Astrocyte (in vitro differentiated cells and primary cell): ENCODE measurements at regions not wholly inside any gene's neighbourhood (a gene's known extent, or its start where the extent isn't known, plus 50 kb on each side); places are given as distances from the start of the nearest gene placed in this dataset.

Experiments used
- DNase-seq: peaks from one replicate; pipeline ENCODE4 v3.0.0-alpha.2; 2010; ENCODE audit warnings: low read depth
- FAIRE-seq: peaks from 2 replicates; lab custom pipeline; 2011; peaks lifted over from hg19 to GRCh38; lab: Jason Lieb, UNC
- H2AFZ ChIP-seq: 2 replicates; pipeline ENCODE4 v1.6.0; 2012; ENCODE audit warnings: low read depth, low read length, inconsistent platforms
- H3K27ac ChIP-seq: 2 replicates; pipeline ENCODE4 v1.5.1; 2011; ENCODE audit warnings: low read depth, low read length, inconsistent platforms
- H3K27me3 ChIP-seq: 2 replicates; pipeline ENCODE4 v1.6.0; 2011; ENCODE audit warnings: low read length, inconsistent platforms; ENCODE audit not compliant: insufficient read depth
- H3K36me3 ChIP-seq: 2 replicates; pipeline ENCODE4 v1.5.1; 2011; ENCODE audit warnings: low read length, inconsistent platforms; ENCODE audit not compliant: insufficient read depth
- H3K4me1 ChIP-seq: 2 replicates; pipeline ENCODE4 v1.5.1; 2011; ENCODE audit warnings: low read length, inconsistent platforms; ENCODE audit not compliant: insufficient read depth
- H3K4me2 ChIP-seq: 2 replicates; pipeline ENCODE4 v1.6.0; 2012; ENCODE audit warnings: low read length, inconsistent platforms
- H3K4me3 ChIP-seq: 2 replicates; pipeline ENCODE4 v1.5.1; 2011; ENCODE audit warnings: low read depth, mild to moderate bottlenecking, low read length, inconsistent platforms; ENCODE audit not compliant: insufficient read depth
- H3K79me2 ChIP-seq: 2 replicates; pipeline ENCODE4 v1.6.0; 2012; ENCODE audit warnings: mild to moderate bottlenecking, low read length, inconsistent platforms; ENCODE audit not compliant: insufficient read depth
- H3K9ac ChIP-seq: 2 replicates; pipeline ENCODE4 v1.6.0; 2012; ENCODE audit warnings: mild to moderate bottlenecking, low read length, inconsistent platforms
- H3K9me3 ChIP-seq: 2 replicates; pipeline ENCODE4 v1.5.1; 2012; ENCODE audit warnings: low read depth, mild to moderate bottlenecking, low read length, inconsistent platforms; ENCODE audit not compliant: insufficient read depth
- H4K20me1 ChIP-seq: 2 replicates; pipeline ENCODE4 v1.6.0; 2012; ENCODE audit warnings: low read length, inconsistent platforms; ENCODE audit not compliant: insufficient read depth
- H3K27ac Mint-ChIP-seq: one replicate; pipeline ENCODE4 v1.8.0; 2021; ENCODE audit warnings: mild to moderate bottlenecking, mixed read lengths; ENCODE audit not compliant: unreplicated experiment
- H3K27me3 Mint-ChIP-seq: one replicate; pipeline ENCODE4 v1.8.0; 2021; ENCODE audit warnings: low read depth, mixed read lengths; ENCODE audit not compliant: unreplicated experiment
- H3K36me3 Mint-ChIP-seq: one replicate; pipeline ENCODE4 v1.8.0; 2021; ENCODE audit warnings: low read depth, mixed read lengths; ENCODE audit not compliant: unreplicated experiment
- H3K4me1 Mint-ChIP-seq: one replicate; pipeline ENCODE4 v1.8.0; 2021; ENCODE audit warnings: low read depth, mixed read lengths; ENCODE audit not compliant: unreplicated experiment
- H3K4me3 Mint-ChIP-seq: one replicate; pipeline ENCODE4 v1.8.0; 2021; ENCODE audit warnings: mild to moderate bottlenecking, moderate library complexity, mixed read lengths; ENCODE audit not compliant: unreplicated experiment
- H3K9me3 Mint-ChIP-seq: one replicate; pipeline ENCODE4 v1.8.0; 2021; ENCODE audit warnings: mild to moderate bottlenecking, mixed read lengths; ENCODE audit not compliant: unreplicated experiment
- CTCF ChIP-seq: IDR thresholded peaks from 2 replicates; pipeline ENCODE4 v1.5.1; 2011; ENCODE audit warnings: low read depth, mild to moderate bottlenecking, inconsistent platforms, low read length, moderate library complexity; ENCODE audit not compliant: insufficient read depth
- EZH2 ChIP-seq: IDR thresholded peaks from 2 replicates; pipeline ENCODE4 v1.6.1; 2012; ENCODE audit warnings: mild to moderate bottlenecking, low read length, inconsistent platforms; ENCODE audit not compliant: insufficient read depth

GRCh38 chr9:23379842-23380241 is 446.2 kb downstream of the ELAVL2 start:
- H3K27ac Mint-ChIP-seq, result no peak overlapping the region
- Histone ChIP-seq H3K4me1 (no peaks in the 10 kb centered on the region), H3K79me2 (no peaks in the 10 kb centered on the region), H3K9ac (no peak overlapping the region), H3K4me3 (no peak overlapping the region), H3K9me3 (no peaks in the 10 kb centered on the region), H3K4me2 (no peak overlapping the region), H4K20me1 (no peaks in the 10 kb centered on the region), H3K27ac (no peak overlapping the region), H3K27me3 (no peaks in the 10 kb centered on the region), H3K36me3 (no peaks in the 10 kb centered on the region), H2AFZ (no peak overlapping the region)
- H3K9me3 Mint-ChIP-seq, result peaks cover 2% of the 10 kb centered on the region
- H3K27me3 Mint-ChIP-seq, result no peaks in the 10 kb centered on the region
- H3K4me3 Mint-ChIP-seq, result no peak overlapping the region
- FAIRE-seq, result no peak
- no peaks in the 10 kb centered on the region for H3K4me1 Mint-ChIP-seq
- no peaks in the 10 kb centered on the region for H3K36me3 Mint-ChIP-seq
- DNase-seq, result no peak
- TF ChIP-seq EZH2, result no peak
- TF ChIP-seq CTCF, result no peak

- Histone ChIP-seq H3K9me3 (no peaks in the 10 kb centered on the region), H3K4me3 (no peak overlapping the region), H3K4me2 (no peak overlapping the region), H3K36me3 (no peaks in the 10 kb centered on the region), H3K4me1 (no peaks in the 10 kb centered on the region), H3K79me2 (no peaks in the 10 kb centered on the region), H3K27ac (no peak overlapping the region), H3K9ac (no peak overlapping the region), H4K20me1 (no peaks in the 10 kb centered on the region), H2AFZ (no peak overlapping the region), H3K27me3 (no peaks in the 10 kb centered on the region)
- DNase-seq (no peak), FAIRE-seq (no peak)
- Mint-ChIP-seq H3K27ac (no peak overlapping the region), H3K4me3 (no peak overlapping the region), H3K27me3 (no peaks in the 10 kb centered on the region), H3K36me3 (no peaks in the 10 kb centered on the region), H3K4me1 (no peaks in the 10 kb centered on the region), H3K9me3 (peaks cover 2% of the 10 kb centered on the region)
- TF ChIP-seq EZH2, result no peak
- no peak for TF ChIP-seq CTCF
Measured at GRCh38 chr9:23380821-23381220, 445.2 kb downstream of the ELAVL2 start.

GRCh38 chr9:23382418-23382817 is 443.6 kb downstream of the ELAVL2 start:
- peaks cover 2% of the 10 kb centered on the region for H3K9me3 Mint-ChIP-seq
- no peak overlapping the region for H3K4me3 Mint-ChIP-seq
- FAIRE-seq, result no peak

More at GRCh38 chr9:23382418-23382817, 443.6 kb downstream of the ELAVL2 start:
- Histone ChIP-seq H3K9me3 (no peaks in the 10 kb centered on the region), H2AFZ (no peak overlapping the region), H3K4me1 (no peaks in the 10 kb centered on the region), H3K36me3 (no peaks in the 10 kb centered on the region), H4K20me1 (no peaks in the 10 kb centered on the region), H3K27ac (no peak overlapping the region), H3K4me2 (no peak overlapping the region), H3K27me3 (no peaks in the 10 kb centered on the region), H3K9ac (no peak overlapping the region), H3K4me3 (no peak overlapping the region), H3K79me2 (no peaks in the 10 kb centered on the region)
- no peaks in the 10 kb centered on the region for H3K4me1 Mint-ChIP-seq
- H3K36me3 Mint-ChIP-seq, result no peaks in the 10 kb centered on the region
- no peak for DNase-seq
- no peak for TF ChIP-seq CTCF
- TF ChIP-seq EZH2, result no peak
- H3K27ac Mint-ChIP-seq, result no peak overlapping the region
- no peaks in the 10 kb centered on the region for H3K27me3 Mint-ChIP-seq
